ENCODE measurements at regions not wholly inside any gene's neighbourhood (a gene's known extent, or its start where the extent isn't known, plus 50 kb on each side); places are given as distances from the start of the nearest gene placed in this dataset.

GRCh38 chr13:81636120-81636519 is 1295.2 kb upstream of the SPRY2 start:
- no peak overlapping the region for H3K27ac ChIP-seq (replicated peaks)
- DNase-seq (ENCODE audit: low read depth in 1 of 2, low spot score in 1 of 2): no peak

GRCh38 chr13:81615031-81615430 is 1274.1 kb upstream of the SPRY2 start:
- no peak for DNase-seq (ENCODE audit: low read depth in 1 of 2, low spot score in 1 of 2)
- H3K27me3 ChIP-seq (ENCODE audit: insufficient read depth, poor library complexity, severe bottlenecking): no peaks in the 10 kb centered on the region
- no peak for TF ChIP-seq CTCF (IDR thresholded peaks at IDR 0.05; ENCODE audit: insufficient read depth, low read length)
- H3K4me3 ChIP-seq (replicated peaks; ENCODE audit: insufficient read depth, low read length): no peak overlapping the region
- no peak overlapping the region for H3K27ac ChIP-seq (replicated peaks)

More at GRCh38 chr13:81636120-81636519, 1295.2 kb upstream of the SPRY2 start:
- TF ChIP-seq SPI1 (IDR thresholded peaks at IDR 0.05; ENCODE audit: borderline replicate concordance, low read depth) (no peak), GABPA (IDR thresholded peaks at IDR 0.05; ENCODE audit: low read depth) (no peak), CTCF (IDR thresholded peaks at IDR 0.05; ENCODE audit: insufficient read depth, low read length) (no peak), POLR2AphosphoS5 (IDR thresholded peaks at IDR 0.05; ENCODE audit: low read depth) (no peak), REST (IDR thresholded peaks at IDR 0.05; ENCODE audit: insufficient replicate concordance, low read depth) (no peak)
- no peaks in the 10 kb centered on the region for H3K27me3 ChIP-seq (ENCODE audit: insufficient read depth, poor library complexity, severe bottlenecking)
- H3K4me3 ChIP-seq (replicated peaks; ENCODE audit: insufficient read depth, low read length): no peak overlapping the region

- Histone ChIP-seq H3K27ac (replicated peaks) (no peak overlapping the region), H3K4me3 (replicated peaks; ENCODE audit: insufficient read depth, low read length) (no peak overlapping the region), H3K27me3 (ENCODE audit: insufficient read depth, poor library complexity, severe bottlenecking) (no peaks in the 10 kb centered on the region)
- DNase-seq (ENCODE audit: low read depth in 1 of 2, low spot score in 1 of 2): no peak
- TF ChIP-seq POLR2AphosphoS5 (IDR thresholded peaks at IDR 0.05; ENCODE audit: low read depth): no peak
- TF ChIP-seq GABPA (IDR thresholded peaks at IDR 0.05; ENCODE audit: low read depth): no peak
- TF ChIP-seq CTCF (IDR thresholded peaks at IDR 0.05; ENCODE audit: insufficient read depth, low read length): no peak
- no peak for TF ChIP-seq REST (IDR thresholded peaks at IDR 0.05; ENCODE audit: insufficient replicate concordance, low read depth)
These were observed 1269.7 kb upstream of the SPRY2 start for GRCh38 chr13:81610644-81611043.

GRCh38 chr13:81609335-81609734 is 1268.4 kb upstream of the SPRY2 start:
- no peak for TF ChIP-seq POLR2AphosphoS5 (IDR thresholded peaks at IDR 0.05; ENCODE audit: low read depth)
- no peak for TF ChIP-seq CTCF (IDR thresholded peaks at IDR 0.05; ENCODE audit: insufficient read depth, low read length)
- no peak for TF ChIP-seq GABPA (IDR thresholded peaks at IDR 0.05; ENCODE audit: low read depth)
- TF ChIP-seq REST (IDR thresholded peaks at IDR 0.05; ENCODE audit: insufficient replicate concordance, low read depth): no peak
- TF ChIP-seq SPI1 (IDR thresholded peaks at IDR 0.05; ENCODE audit: borderline replicate concordance, low read depth): no peak

More at GRCh38 chr13:81609335-81609734, 1268.4 kb upstream of the SPRY2 start:
- no peak overlapping the region for H3K4me3 ChIP-seq (replicated peaks; ENCODE audit: insufficient read depth, low read length)
- no peak overlapping the region for H3K27ac ChIP-seq (replicated peaks)
- no peaks in the 10 kb centered on the region for H3K27me3 ChIP-seq (ENCODE audit: insufficient read depth, poor library complexity, severe bottlenecking)
- DNase-seq (ENCODE audit: low read depth in 1 of 2, low spot score in 1 of 2): no peak

All from HL-60 (cell line).